GM12864 (cell line): ENCODE measurements at regions not wholly inside any gene's neighbourhood (a gene's known extent, or its start where the extent isn't known, plus 50 kb on each side); places are given as distances from the start of the nearest gene placed in this dataset.
"Not testable (repeated sequence)": the region's sequence is repeated elsewhere in the genome, so short reads cannot be mapped to it uniquely, and the experiment has no call there.

ENCODE experiments used
- DNase-seq: peaks from one replicate; pipeline ENCODE4 v3.0.0-alpha.2; 2011; ENCODE audit warnings: low read depth
- H3K4me3 ChIP-seq: 2 replicates; pipeline ENCODE4 v1.5.1; 2011; ENCODE audit warnings: mild to moderate bottlenecking, low read depth, low read length, control low read depth
- CTCF ChIP-seq: IDR thresholded peaks from 2 replicates; pipeline ENCODE4 v1.5.1; 2011; ENCODE audit warnings: low read depth, mild to moderate bottlenecking, moderate library complexity, low read length, control low read depth, inconsistent platforms; ENCODE audit errors: missing control alignments

- TF ChIP-seq CTCF: no peak
- no peak for DNase-seq
- no peak overlapping the region for H3K4me3 ChIP-seq
Measured at GRCh38 chr2:61742955-61743354, 110.9 kb downstream of the FAM161A start.

DNA sequence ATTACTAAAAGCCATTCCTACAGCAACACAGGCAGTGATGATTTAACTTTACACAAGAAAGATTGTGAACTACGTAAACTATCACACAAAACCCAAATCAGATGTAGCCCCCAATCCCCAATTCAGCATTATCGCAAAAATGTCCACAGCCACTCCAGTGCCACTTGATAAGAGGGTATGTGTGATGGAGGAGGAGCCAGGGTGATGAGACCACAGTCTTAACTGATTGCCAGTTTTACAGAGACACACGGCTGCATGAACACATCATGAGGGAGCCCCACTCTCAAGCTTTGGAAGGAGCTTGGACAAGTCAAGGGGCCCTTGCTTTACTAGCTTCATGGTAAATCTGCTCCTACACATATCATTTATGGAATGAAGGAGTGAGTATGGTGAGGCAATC lies 116.0 kb downstream of the FAM161A start:
- TF ChIP-seq CTCF: no peak
- no peak overlapping the region for H3K4me3 ChIP-seq
- DNase-seq: no peak

DNA sequence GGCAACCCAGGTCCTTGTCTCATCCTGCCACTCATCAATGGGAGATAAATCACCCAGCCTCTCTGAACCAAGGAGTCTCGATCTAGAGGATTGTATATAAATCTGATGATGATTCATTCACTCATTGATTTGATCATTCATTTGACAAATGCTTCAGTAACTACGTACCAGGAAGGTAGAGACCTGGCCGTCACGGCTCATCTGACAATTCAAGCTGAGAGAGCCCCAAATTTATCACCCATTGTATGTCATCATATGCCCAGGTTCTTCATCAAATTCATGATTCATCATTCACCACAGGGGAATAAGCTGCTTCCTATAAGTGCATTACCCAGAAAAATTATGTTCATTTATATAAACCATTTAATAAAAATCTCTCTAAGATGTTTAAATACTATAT lies 116.9 kb downstream of the FAM161A start:
- DNase-seq: no peak
- TF ChIP-seq CTCF: no peak
- no peak overlapping the region for H3K4me3 ChIP-seq

DNA sequence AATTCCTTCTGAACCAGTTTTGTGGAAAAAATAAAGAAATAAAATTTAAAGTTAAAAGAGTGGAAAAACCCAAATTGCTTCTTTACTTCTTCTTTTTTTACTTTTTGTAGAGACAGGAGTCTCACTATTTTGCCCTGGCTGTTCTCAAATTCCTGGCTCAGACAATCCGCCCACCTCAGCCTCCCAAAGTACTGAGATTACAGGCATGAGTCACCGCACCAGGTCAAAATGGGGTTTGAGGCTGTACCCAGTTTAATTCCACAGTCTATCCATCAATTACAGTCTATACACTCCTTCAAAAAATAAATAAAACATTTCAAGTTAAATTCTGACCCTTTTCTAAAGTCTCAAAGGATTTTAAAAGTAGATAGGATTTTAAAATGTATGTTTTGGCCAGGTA lies 120.3 kb downstream of the FAM161A start:
- DNase-seq: no peak
- TF ChIP-seq CTCF: no peak
- no peak overlapping the region for H3K4me3 ChIP-seq

DNA sequence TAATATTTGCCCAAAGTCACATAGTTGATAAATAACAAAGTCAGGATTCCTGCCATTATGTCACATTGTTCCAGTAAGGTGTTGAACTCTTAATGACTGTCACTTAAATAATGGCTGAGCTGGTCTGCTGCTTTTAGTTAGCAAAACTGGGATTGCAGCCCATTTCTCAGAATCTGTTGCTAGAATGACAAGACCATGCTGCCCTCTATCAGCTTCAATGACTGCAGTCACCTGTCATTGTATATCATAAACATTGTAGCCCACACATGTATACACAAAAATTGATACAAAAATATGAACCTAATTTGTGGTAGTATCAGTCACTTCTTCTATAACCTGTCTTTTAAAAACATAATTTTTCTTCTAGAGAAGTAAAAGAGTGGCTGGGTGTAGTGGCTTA lies 121.1 kb downstream of the FAM161A start:
- H3K4me3 ChIP-seq: no peak overlapping the region
- DNase-seq: no peak
- TF ChIP-seq CTCF: no peak

- no peak for TF ChIP-seq CTCF
- no peak overlapping the region for H3K4me3 ChIP-seq
- no peak for DNase-seq
Measured at GRCh38 chr2:61727746-61728145, 126.1 kb downstream of the FAM161A start.

GRCh38 chr2:61726456-61727209 lies 127.2 kb downstream of the FAM161A start:
- no peak overlapping the region for H3K4me3 ChIP-seq
- DNase-seq: no peak
- TF ChIP-seq CTCF: no peak

GRCh38 chr2:61723364-61723763 lies 130.5 kb downstream of the FAM161A start:
- H3K4me3 ChIP-seq: not testable (repeated sequence)

More at GRCh38 chr2:61723364-61723763, 130.5 kb downstream of the FAM161A start:
- not testable (repeated sequence) for DNase-seq
